Caco-2 (cell line): ENCODE measurements at regions not wholly inside any gene's neighbourhood (a gene's known extent, or its start where the extent isn't known, plus 50 kb on each side); places are given as distances from the start of the nearest gene placed in this dataset.

Experiments used
- BruUV-seq: library from RNA; stranded (reverse); fragments of 400-500 nt; replicated peaks from 2 replicates; lab custom pipeline; 2021; lab: Mats Ljungman, UMichigan
- CTCF ChIA-PET: fragments of 300-600 bp; sonication (Branson Sonifier 250); formaldehyde crosslinking; loops from one replicate; lab custom pipeline; 2022; ENCODE audit warnings: antibody characterized with exemption; lab: Charles Lee
- POLR2A ChIA-PET: fragments of 300-600 bp; sonication (Branson Sonifier 250); formaldehyde crosslinking; loops from one replicate; lab custom pipeline; 2022; ENCODE audit warnings: antibody characterized with exemption; lab: Charles Lee
- DNase-seq, 2 experiments: peaks; one replicate each; pipeline versions ENCODE4 v3.0.0 to v3.0.0-alpha.2; 2020 to 2022
- H3K27me3 ChIP-seq: replicated peaks from 2 replicates; pipeline ENCODE4 v1.6.0; 2011; ENCODE audit warnings: low read length; ENCODE audit not compliant: control insufficient read depth, insufficient read depth
- H3K36me3 ChIP-seq: 2 replicates; pipeline ENCODE4 v1.5.1; 2011; ENCODE audit warnings: low read length; ENCODE audit not compliant: control insufficient read depth, insufficient read depth
- H3K4me1 ChIP-seq: fragments of 250-450 bp; sonication (Bioruptor Pico); 2 replicates; pipeline ENCODE4 v1.5.1; 2020; ENCODE audit warnings: mild to moderate bottlenecking
- H3K4me3 ChIP-seq: 2 replicates; pipeline ENCODE4 v1.5.1; 2011; ENCODE audit warnings: low read depth, mild to moderate bottlenecking, control low read depth, low read length
- H3K9me3 ChIP-seq: fragments of 250-450 bp; sonication (Bioruptor Pico); 2 replicates; pipeline ENCODE4 v1.5.1; 2020; ENCODE audit warnings: mild to moderate bottlenecking, moderate library complexity
- H3K27ac Mint-ChIP-seq: one replicate; pipeline ENCODE4 v1.8.0; 2022; ENCODE audit warnings: mixed read lengths; ENCODE audit not compliant: unreplicated experiment
- H3K27me3 Mint-ChIP-seq: one replicate; pipeline ENCODE4 v1.8.0; 2022; ENCODE audit warnings: mixed read lengths; ENCODE audit not compliant: insufficient read depth, unreplicated experiment
- H3K36me3 Mint-ChIP-seq: one replicate; pipeline ENCODE4 v1.8.0; 2022; ENCODE audit warnings: mild to moderate bottlenecking, mixed read lengths; ENCODE audit not compliant: insufficient read depth, unreplicated experiment
- H3K4me1 Mint-ChIP-seq: one replicate; pipeline ENCODE4 v1.8.0; 2022; ENCODE audit warnings: low read depth, mixed read lengths; ENCODE audit not compliant: unreplicated experiment
- H3K4me3 Mint-ChIP-seq: one replicate; pipeline ENCODE4 v1.8.0; 2022; ENCODE audit warnings: mild to moderate bottlenecking, moderate library complexity, mixed read lengths; ENCODE audit not compliant: unreplicated experiment
- H3K9me3 Mint-ChIP-seq: one replicate; pipeline ENCODE4 v1.8.0; 2022; ENCODE audit warnings: mixed read lengths; ENCODE audit not compliant: unreplicated experiment
- CTCF ChIP-seq, 2 experiments: fragments of 200-600 bp in 1 of 2; IDR thresholded peaks; 1 replicate in 1 of 2; 2 replicates in 1 of 2; pipeline versions ENCODE4 v1.5.1 to v1.8.0; 2011 to 2022; ENCODE audit warnings: antibody characterized with exemption in 1 of 2, control low read depth in 1 of 2, inconsistent platforms in 1 of 2, low read depth in 1 of 2, low read length in 1 of 2, mild to moderate bottlenecking in 1 of 2, moderate library complexity in 1 of 2; ENCODE audit not compliant: insufficient read depth in 1 of 2, severe bottlenecking in 1 of 2, unreplicated experiment in 1 of 2
- intact Hi-C: fragments of 100-400 bp; cut with micrococcal nuclease; formaldehyde crosslinking; loops from one replicate; pipeline ENCODE4 v1.10.0; 2022; ENCODE audit not compliant: unreplicated experiment

DNA sequence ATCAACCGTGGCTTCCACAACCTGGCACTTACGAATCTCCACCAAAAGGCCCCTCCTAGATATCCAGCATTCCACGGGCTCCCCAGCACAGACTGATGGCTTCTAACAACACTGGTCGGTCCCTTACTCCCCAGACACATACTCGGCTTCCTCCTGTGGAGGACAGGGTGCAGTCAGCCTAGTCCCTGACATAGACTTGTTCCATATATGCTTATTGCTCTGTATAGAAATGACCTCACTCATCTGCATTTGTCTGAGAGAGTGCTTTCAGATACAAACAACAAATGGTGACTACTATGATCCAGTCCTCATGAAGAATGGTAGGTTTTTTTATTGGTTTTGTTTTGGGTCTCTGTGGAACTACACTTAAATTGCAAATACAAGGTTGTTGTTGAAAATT lies 72.4 kb downstream of the TMEM215 start:
- no peak overlapping the region for H3K4me3 ChIP-seq
- no TSS peak for BruUV-seq
- Mint-ChIP-seq H3K27me3 (peaks cover 23% of the 10 kb centered on the region), H3K4me3 (no peak overlapping the region), H3K4me1 (no peaks in the 10 kb centered on the region), H3K36me3 (no peaks in the 10 kb centered on the region), H3K9me3 (no peaks in the 10 kb centered on the region), H3K27ac (no peak overlapping the region)
- no peak for TF ChIP-seq CTCF (IDR thresholded peaks at IDR 0.05; ENCODE audit: insufficient read depth in 1 of 2, low read depth in 1 of 2, low read length in 1 of 2, severe bottlenecking in 1 of 2, unreplicated experiment in 1 of 2)
- intact Hi-C loops: loop anchor here (5.0 kb wide), 1 partner anchor 112 kb away; no protein-coding TSS in a partner anchor
- H3K4me1 ChIP-seq: no peaks in the 10 kb centered on the region
- no peak for DNase-seq
- CTCF ChIA-PET: no interaction called here
- POLR2A ChIA-PET: no interaction called here
- no peaks in the 10 kb centered on the region for H3K36me3 ChIP-seq
- H3K9me3 ChIP-seq: no peaks in the 10 kb centered on the region
- H3K27me3 ChIP-seq: no peaks in the 10 kb centered on the region

DNA sequence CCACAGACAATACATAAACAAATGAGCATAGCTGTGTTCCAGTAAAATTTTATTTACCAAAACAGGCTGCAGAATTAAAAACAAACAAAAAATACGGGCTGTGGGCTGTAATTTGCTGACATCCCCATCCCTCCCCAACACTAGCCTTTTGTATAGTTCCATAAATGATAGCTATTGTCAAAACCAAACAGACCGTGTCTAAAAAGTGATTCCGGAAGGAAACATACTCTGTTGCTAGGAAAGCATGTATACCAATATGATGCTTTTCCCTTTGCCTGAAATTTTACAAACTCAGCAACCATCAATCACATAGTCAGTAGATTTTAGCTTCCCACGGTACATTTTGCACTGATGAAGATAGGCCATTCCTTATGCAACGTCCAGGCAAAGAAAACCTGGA lies 80.0 kb downstream of the TMEM215 start:
- H3K36me3 Mint-ChIP-seq: no peaks in the 10 kb centered on the region
- POLR2A ChIA-PET: no interaction called here
- H3K4me3 Mint-ChIP-seq: no peak overlapping the region
- no peak for DNase-seq
- H3K9me3 Mint-ChIP-seq: no peaks in the 10 kb centered on the region
- Histone ChIP-seq H3K4me3 (no peak overlapping the region), H3K9me3 (no peaks in the 10 kb centered on the region), H3K36me3 (no peaks in the 10 kb centered on the region), H3K27me3 (no peaks in the 10 kb centered on the region), H3K4me1 (no peaks in the 10 kb centered on the region)
- H3K27ac Mint-ChIP-seq: no peak overlapping the region
- no peak for TF ChIP-seq CTCF (IDR thresholded peaks at IDR 0.05; ENCODE audit: insufficient read depth in 1 of 2, low read depth in 1 of 2, low read length in 1 of 2, severe bottlenecking in 1 of 2, unreplicated experiment in 1 of 2)
- CTCF ChIA-PET: no interaction called here
- no peaks in the 10 kb centered on the region for H3K4me1 Mint-ChIP-seq
- BruUV-seq: no TSS peak
- H3K27me3 Mint-ChIP-seq: peaks cover 13% of the 10 kb centered on the region
- intact Hi-C loops: no loop called here

GRCh38 chr9:32864971-32865370 lies 81.6 kb downstream of the TMEM215 start:
- peaks cover 6% of the 10 kb centered on the region for H3K27me3 Mint-ChIP-seq

More at GRCh38 chr9:32864971-32865370, 81.6 kb downstream of the TMEM215 start:
- no peak overlapping the region for H3K4me3 Mint-ChIP-seq
- no peaks in the 10 kb centered on the region for H3K9me3 Mint-ChIP-seq
- ChIA-PET CTCF (no interaction called here), POLR2A (no interaction called here)
- intact Hi-C loops: loop anchor here (5.0 kb wide), 1 partner anchor 43 kb away; no protein-coding TSS in a partner anchor
- BruUV-seq: no TSS peak
- Histone ChIP-seq H3K4me1 (no peaks in the 10 kb centered on the region), H3K4me3 (no peak overlapping the region), H3K27me3 (no peaks in the 10 kb centered on the region), H3K9me3 (no peaks in the 10 kb centered on the region), H3K36me3 (no peaks in the 10 kb centered on the region)
- no peaks in the 10 kb centered on the region for H3K4me1 Mint-ChIP-seq
- no peak for TF ChIP-seq CTCF (IDR thresholded peaks at IDR 0.05; ENCODE audit: insufficient read depth in 1 of 2, low read depth in 1 of 2, low read length in 1 of 2, severe bottlenecking in 1 of 2, unreplicated experiment in 1 of 2)
- DNase-seq: no peak
- no peak overlapping the region for H3K27ac Mint-ChIP-seq
- H3K36me3 Mint-ChIP-seq: no peaks in the 10 kb centered on the region
